A673 (cell line): ENCODE measurements at regions not wholly inside any gene's neighbourhood (a gene's known extent, or its start where the extent isn't known, plus 50 kb on each side); places are given as distances from the start of the nearest gene placed in this dataset.
"Not testable (repeated sequence)": the region's sequence is repeated elsewhere in the genome, so short reads cannot be mapped to it uniquely, and the experiment has no call there.

ENCODE experiments used
- BruUV-seq: library from RNA; stranded (reverse); fragments of 400-500 nt; replicated peaks from 2 replicates; lab custom pipeline; 2021; lab: Mats Ljungman, UMichigan
- CTCF ChIA-PET: fragments of 300-600 bp; sonication (Branson Sonifier 250); formaldehyde crosslinking; loops from one replicate; lab custom pipeline; 2022; ENCODE audit warnings: antibody characterized with exemption; lab: Charles Lee
- POLR2A ChIA-PET: fragments of 300-600 bp; sonication (Branson Sonifier 250); formaldehyde crosslinking; loops from one replicate; lab custom pipeline; 2022; ENCODE audit warnings: antibody characterized with exemption; ENCODE audit not compliant: low non-redundant PET; lab: Charles Lee
- DNase-seq: peaks from one replicate; pipeline ENCODE4 v3.0.0-alpha.2; 2015; ENCODE audit warnings: low spot score
- H3K27ac ChIP-seq: fragments of 200-600 bp; sonication (generic); 2 replicates; pipeline ENCODE4 v1.5.1; 2016; ENCODE audit warnings: mixed run types, low read depth, mild to moderate bottlenecking, mixed read lengths, antibody characterized with exemption, low read length; ENCODE audit not compliant: poor library complexity, severe bottlenecking
- H3K27me3 ChIP-seq: fragments of 200-600 bp; sonication (generic); replicated peaks from 2 replicates; pipeline ENCODE4 v1.6.1; 2017; ENCODE audit warnings: mixed run types, low read depth, mild to moderate bottlenecking, mixed read lengths, antibody characterized with exemption, low read length; ENCODE audit not compliant: insufficient read depth, poor library complexity
- H3K36me3 ChIP-seq: fragments of 200-600 bp; sonication (generic); 2 replicates; pipeline ENCODE4 v1.6.1; 2016; ENCODE audit warnings: mixed run types, mild to moderate bottlenecking, mixed read lengths, antibody characterized with exemption, low read length; ENCODE audit not compliant: insufficient read depth, poor library complexity, severe bottlenecking
- H3K4me1 ChIP-seq: fragments of 200-600 bp; sonication (generic); 2 replicates; pipeline ENCODE4 v1.6.1; 2017; ENCODE audit warnings: mixed run types, mild to moderate bottlenecking, mixed read lengths, antibody characterized with exemption, low read length; ENCODE audit not compliant: insufficient read depth, poor library complexity, severe bottlenecking
- H3K4me3 ChIP-seq: fragments of 200-600 bp; sonication (generic); 2 replicates; pipeline ENCODE4 v1.5.1; 2016; ENCODE audit warnings: low read depth, mixed run types, mild to moderate bottlenecking, mixed read lengths, low read length; ENCODE audit not compliant: poor library complexity, severe bottlenecking
- H3K9me3 ChIP-seq: fragments of 200-600 bp; sonication (generic); 2 replicates; pipeline ENCODE4 v1.6.1; 2016; ENCODE audit warnings: mixed run types, low read depth, mild to moderate bottlenecking, mixed read lengths, antibody characterized with exemption, low read length; ENCODE audit not compliant: poor library complexity, severe bottlenecking
- intact Hi-C: fragments of 100-400 bp; cut with micrococcal nuclease; formaldehyde crosslinking; loops from one replicate; pipeline ENCODE4 v1.10.0; 2022; ENCODE audit not compliant: unreplicated experiment

- BruUV-seq, H3K36me3 ChIP-seq, H3K4me3 ChIP-seq, H3K27ac ChIP-seq, H3K4me1 ChIP-seq, H3K27me3 ChIP-seq, DNase-seq, intact Hi-C loops, H3K9me3 ChIP-seq, CTCF ChIA-PET, POLR2A ChIA-PET: not testable (repeated sequence)
These were observed 118.9 kb downstream of the UNC93B1 start for GRCh38 chr11:67884761-67885558.

- H3K27me3 ChIP-seq, H3K4me1 ChIP-seq, H3K9me3 ChIP-seq, H3K36me3 ChIP-seq, H3K4me3 ChIP-seq, H3K27ac ChIP-seq, intact Hi-C loops, POLR2A ChIA-PET, CTCF ChIA-PET, BruUV-seq, DNase-seq: not testable (repeated sequence)
These were observed 119.7 kb downstream of the UNC93B1 start for GRCh38 chr11:67884073-67884757.

DNA sequence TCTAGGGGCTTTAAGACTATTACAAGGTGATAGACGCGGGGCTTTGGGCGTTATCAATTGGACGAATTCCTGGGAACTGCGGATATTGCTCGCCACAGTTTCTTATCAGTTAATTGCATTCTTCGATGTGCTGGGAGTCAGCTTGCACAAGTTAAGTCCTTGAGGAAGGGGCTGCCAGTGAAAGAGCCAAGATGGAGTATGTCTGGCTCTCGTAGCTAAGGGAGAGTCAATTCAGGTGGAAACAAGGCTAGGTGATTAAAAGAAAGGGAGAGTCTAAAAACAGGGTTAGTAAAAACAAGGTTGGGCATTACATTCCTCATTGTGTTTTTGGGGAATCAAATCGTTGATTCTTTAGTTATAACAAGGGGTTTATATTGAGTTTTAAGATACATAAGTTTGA lies 121.6 kb downstream of the UNC93B1 start:
- intact Hi-C loops, H3K4me3 ChIP-seq, POLR2A ChIA-PET, H3K36me3 ChIP-seq, CTCF ChIA-PET, H3K27me3 ChIP-seq, H3K27ac ChIP-seq, DNase-seq, H3K4me1 ChIP-seq, BruUV-seq, H3K9me3 ChIP-seq: not testable (repeated sequence)

- H3K4me1 ChIP-seq, intact Hi-C loops, H3K27ac ChIP-seq, CTCF ChIA-PET, H3K36me3 ChIP-seq, POLR2A ChIA-PET, BruUV-seq, DNase-seq, H3K27me3 ChIP-seq, H3K9me3 ChIP-seq, H3K4me3 ChIP-seq: not testable (repeated sequence)
These were observed 122.1 kb downstream of the UNC93B1 start for GRCh38 chr11:67881836-67882235.

GRCh38 chr11:67880594-67881196 lies 123.2 kb downstream of the UNC93B1 start:
- POLR2A ChIA-PET, result interaction anchor here (0.6 kb wide), 1 partner anchor 94 kb away, joined by 5 read pairs; no protein-coding TSS in a partner anchor
- CTCF ChIA-PET, BruUV-seq, H3K9me3 ChIP-seq, H3K4me3 ChIP-seq, DNase-seq, H3K4me1 ChIP-seq, H3K27ac ChIP-seq, intact Hi-C loops, H3K36me3 ChIP-seq, H3K27me3 ChIP-seq: not testable (repeated sequence)

GRCh38 chr11:67878666-67879065 lies 125.2 kb downstream of the UNC93B1 start:
- CTCF ChIA-PET, H3K4me3 ChIP-seq, H3K36me3 ChIP-seq, BruUV-seq, H3K27ac ChIP-seq, POLR2A ChIA-PET, intact Hi-C loops, H3K9me3 ChIP-seq, H3K4me1 ChIP-seq, H3K27me3 ChIP-seq: not testable (repeated sequence)
- peak; percentile 14 for DNase-seq

DNA sequence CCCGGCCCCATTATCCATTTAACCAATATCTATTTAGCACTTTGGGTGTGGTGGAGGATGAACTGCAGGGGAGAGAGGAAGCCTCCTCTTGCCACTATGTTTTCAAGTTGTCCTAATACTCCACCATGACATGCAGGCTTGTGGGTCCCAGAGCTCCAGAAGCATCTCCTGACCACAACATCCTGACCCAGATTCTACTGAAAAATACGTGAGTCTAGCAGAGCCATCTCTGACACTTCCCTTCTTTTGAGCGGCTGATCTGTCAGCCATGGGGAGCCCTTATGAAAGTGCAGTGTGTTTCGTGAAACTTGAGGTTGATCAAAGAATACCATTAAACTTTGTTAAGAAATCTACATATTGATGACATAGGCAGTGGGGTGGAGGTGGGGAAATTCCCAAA lies 126.6 kb downstream of the UNC93B1 start:
- H3K9me3 ChIP-seq, POLR2A ChIA-PET, BruUV-seq, H3K27ac ChIP-seq, intact Hi-C loops, H3K4me1 ChIP-seq, H3K27me3 ChIP-seq, DNase-seq, CTCF ChIA-PET, H3K4me3 ChIP-seq, H3K36me3 ChIP-seq: not testable (repeated sequence)
